ENCODE measurements at regions not wholly inside any gene's neighbourhood (a gene's known extent, or its start where the extent isn't known, plus 50 kb on each side); places are given as distances from the start of the nearest gene placed in this dataset.

DNA sequence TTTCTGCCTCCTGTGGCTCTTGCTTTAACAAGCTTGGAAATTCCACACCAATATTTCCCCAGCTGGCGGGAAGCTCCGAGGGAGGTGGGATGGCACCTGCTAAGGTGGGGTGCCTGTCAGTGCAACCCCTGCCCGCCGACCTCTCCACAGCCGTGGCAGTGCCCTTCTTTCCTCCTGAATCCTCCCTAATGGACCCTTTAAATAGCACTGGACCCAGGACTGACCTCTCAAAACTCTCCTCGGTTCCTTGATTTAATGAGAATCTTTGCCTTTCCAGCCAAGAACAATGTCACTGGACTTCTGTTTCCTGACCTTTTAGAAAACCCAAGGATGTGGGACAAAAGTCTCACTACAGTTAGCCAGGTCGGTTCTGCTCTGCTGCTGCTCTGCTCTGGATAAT lies 63.2 kb upstream of the EXOC6 start:
- TF ChIP-seq, protein P1, sequence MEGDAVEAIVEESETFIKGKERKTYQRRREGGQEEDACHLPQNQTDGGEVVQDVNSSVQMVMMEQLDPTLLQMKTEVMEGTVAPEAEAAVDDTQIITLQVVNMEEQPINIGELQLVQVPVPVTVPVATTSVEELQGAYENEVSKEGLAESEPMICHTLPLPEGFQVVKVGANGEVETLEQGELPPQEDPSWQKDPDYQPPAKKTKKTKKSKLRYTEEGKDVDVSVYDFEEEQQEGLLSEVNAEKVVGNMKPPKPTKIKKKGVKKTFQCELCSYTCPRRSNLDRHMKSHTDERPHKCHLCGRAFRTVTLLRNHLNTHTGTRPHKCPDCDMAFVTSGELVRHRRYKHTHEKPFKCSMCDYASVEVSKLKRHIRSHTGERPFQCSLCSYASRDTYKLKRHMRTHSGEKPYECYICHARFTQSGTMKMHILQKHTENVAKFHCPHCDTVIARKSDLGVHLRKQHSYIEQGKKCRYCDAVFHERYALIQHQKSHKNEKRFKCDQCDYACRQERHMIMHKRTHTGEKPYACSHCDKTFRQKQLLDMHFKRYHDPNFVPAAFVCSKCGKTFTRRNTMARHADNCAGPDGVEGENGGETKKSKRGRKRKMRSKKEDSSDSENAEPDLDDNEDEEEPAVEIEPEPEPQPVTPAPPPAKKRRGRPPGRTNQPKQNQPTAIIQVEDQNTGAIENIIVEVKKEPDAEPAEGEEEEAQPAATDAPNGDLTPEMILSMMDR (IDR thresholded peaks at IDR 0.05), result no peak
- no peak for TF ChIP-seq POLR2A (IDR thresholded peaks at IDR 0.05)

Data from body of pancreas (tissue), 4 donors.